ENCODE measurements at regions not wholly inside any gene's neighbourhood (a gene's known extent, or its start where the extent isn't known, plus 50 kb on each side); places are given as distances from the start of the nearest gene placed in this dataset.

DNA sequence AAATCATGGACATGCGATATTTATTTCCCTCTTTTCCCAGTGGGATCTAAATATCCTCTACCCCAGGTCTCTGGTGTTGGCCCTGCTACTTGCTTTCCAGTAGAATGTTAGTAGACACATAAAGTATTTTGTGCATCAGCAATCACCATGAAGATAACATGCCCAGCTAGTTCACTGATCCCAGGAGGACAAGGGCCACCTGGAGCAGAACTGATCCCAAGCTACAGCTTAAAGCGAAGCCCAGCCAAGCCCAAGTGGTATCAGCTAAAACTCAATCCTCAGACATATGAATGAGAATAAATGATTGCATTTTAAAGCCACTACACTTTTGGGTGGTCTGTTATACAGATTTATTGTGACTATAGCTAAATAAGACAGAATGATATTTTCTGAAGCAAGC lies 516.2 kb downstream of the INSC start:
- no peak for TF ChIP-seq POLR2A (IDR thresholded peaks at IDR 0.05)
- TF ChIP-seq, protein P1, sequence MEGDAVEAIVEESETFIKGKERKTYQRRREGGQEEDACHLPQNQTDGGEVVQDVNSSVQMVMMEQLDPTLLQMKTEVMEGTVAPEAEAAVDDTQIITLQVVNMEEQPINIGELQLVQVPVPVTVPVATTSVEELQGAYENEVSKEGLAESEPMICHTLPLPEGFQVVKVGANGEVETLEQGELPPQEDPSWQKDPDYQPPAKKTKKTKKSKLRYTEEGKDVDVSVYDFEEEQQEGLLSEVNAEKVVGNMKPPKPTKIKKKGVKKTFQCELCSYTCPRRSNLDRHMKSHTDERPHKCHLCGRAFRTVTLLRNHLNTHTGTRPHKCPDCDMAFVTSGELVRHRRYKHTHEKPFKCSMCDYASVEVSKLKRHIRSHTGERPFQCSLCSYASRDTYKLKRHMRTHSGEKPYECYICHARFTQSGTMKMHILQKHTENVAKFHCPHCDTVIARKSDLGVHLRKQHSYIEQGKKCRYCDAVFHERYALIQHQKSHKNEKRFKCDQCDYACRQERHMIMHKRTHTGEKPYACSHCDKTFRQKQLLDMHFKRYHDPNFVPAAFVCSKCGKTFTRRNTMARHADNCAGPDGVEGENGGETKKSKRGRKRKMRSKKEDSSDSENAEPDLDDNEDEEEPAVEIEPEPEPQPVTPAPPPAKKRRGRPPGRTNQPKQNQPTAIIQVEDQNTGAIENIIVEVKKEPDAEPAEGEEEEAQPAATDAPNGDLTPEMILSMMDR (IDR thresholded peaks at IDR 0.05): no peak
